HG02884 (cell line): ENCODE measurements at regions not wholly inside any gene's neighbourhood (a gene's known extent, or its start where the extent isn't known, plus 50 kb on each side); places are given as distances from the start of the nearest gene placed in this dataset.

Source experiments
- ATAC-seq: cut with Tn5 transposase; IDR thresholded peaks from one replicate; pipeline ENCODE4 v1.9.1; 2021; ENCODE audit warnings: mild to moderate bottlenecking, moderate library complexity; ENCODE audit not compliant: unreplicated experiment

DNA sequence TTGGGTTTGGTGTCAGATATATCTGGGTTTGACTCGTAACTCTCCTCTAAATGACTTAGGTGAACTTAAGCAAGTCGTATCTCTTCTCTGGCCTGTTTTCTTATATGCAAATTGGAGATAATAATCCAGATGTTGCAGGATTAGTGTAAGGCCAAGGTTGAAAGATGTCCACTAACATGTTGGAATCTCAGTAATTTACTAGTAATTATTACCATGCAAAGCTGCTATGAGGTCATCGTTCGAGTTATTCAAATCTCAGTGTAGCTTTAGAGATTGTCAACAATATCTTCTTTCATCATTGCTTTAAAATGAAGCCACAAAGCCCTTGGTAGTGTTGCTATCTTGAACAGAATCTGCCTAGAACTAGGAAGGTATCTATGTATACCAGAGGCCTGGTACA is 437.7 kb upstream of the KLF4 start:
- no peak for ATAC-seq

DNA sequence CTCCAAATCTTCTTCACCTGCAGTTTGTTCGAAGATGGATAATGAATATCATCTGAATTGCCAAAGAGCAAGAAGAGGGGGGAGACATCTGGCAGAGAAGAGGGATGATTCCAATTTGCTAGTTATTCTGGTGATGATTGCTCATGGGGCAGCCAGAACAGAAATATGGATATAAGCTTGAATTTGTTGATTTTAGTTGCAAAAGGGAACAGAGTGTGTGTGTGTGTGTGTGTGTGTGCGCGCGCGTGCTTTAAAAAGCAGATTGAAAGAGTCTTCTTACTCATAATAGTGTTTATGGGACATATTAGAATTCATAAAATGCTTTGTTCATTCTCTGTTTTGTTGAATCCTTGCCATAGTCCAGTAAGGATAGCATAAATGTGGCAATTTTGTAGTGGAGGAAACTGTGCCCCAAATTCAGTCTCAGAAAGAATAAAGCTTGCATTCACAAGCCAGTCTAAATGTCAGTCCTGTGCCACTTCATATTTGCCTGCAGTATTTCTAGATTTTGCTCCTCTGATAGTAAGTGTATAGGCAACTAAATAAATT is 436.3 kb upstream of the KLF4 start:
- no peak for ATAC-seq

GRCh38 chr9:107922260-107922659 is 432.7 kb upstream of the KLF4 start:
- ATAC-seq = no peak

- no peak for ATAC-seq
Measured at GRCh38 chr9:107919263-107919662, 429.7 kb upstream of the KLF4 start.

- ATAC-seq = no peak
Measured at GRCh38 chr9:107918749-107919148, 429.2 kb upstream of the KLF4 start.

- ATAC-seq = no peak
Measured at GRCh38 chr9:107914151-107914550, 424.6 kb upstream of the KLF4 start.

DNA sequence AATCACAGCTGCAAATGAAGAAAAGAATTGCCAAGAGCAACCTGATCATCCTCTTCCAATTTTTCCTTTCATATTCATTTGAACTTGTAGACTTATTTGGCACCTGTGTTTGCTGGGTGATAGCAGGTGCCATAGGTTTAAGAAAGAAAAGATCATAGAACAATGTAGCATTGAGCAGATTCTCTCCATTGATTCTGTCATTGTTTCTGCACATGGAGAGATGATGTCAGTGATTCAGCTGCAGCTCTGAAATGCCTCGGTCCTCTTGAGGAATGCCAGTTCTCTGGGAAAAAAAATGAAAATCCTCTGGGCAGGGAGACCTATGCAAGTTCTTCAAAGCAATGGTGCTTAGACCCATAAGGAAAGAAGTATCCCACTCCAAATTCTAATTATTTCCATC is 418.1 kb upstream of the KLF4 start:
- no peak for ATAC-seq

DNA sequence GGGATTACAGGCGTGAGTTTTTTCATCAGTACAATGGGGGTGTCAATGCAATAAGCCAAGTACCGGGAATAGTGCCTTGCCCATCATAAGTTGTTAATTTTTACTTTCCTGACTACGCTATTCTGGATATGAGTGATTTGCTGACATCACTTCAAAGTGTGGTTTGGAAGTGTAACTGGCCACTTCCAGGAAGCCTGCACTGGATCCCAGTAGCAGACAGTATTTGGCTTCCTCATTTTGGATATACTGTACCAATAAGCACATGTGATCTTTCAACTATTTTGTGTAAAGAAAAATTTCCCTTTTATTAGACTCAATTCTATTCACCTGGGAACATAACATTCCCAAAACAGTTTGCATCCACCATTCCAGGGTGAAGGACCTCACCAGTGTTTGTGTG is 417.7 kb upstream of the KLF4 start:
- ATAC-seq = no peak

DNA sequence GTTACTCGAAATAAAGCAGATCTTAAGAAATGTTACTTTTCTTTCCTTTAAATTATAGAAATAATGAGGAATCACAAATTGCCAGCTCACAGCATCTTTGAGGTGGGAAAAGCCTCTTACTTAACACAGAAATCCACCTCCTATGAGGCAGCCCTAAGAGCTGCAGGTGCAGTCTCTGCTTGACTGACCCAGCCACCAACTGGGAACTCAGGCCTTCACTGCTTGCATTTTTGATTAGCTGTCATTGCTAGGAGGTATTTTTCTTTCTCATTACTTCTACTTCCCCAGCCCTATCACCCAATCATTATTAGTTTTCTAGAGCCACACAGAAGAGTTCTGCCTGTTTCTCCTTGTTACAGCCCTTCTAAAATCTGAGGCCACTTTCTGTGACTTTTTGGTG is 416.5 kb upstream of the KLF4 start:
- ATAC-seq = no peak

DNA sequence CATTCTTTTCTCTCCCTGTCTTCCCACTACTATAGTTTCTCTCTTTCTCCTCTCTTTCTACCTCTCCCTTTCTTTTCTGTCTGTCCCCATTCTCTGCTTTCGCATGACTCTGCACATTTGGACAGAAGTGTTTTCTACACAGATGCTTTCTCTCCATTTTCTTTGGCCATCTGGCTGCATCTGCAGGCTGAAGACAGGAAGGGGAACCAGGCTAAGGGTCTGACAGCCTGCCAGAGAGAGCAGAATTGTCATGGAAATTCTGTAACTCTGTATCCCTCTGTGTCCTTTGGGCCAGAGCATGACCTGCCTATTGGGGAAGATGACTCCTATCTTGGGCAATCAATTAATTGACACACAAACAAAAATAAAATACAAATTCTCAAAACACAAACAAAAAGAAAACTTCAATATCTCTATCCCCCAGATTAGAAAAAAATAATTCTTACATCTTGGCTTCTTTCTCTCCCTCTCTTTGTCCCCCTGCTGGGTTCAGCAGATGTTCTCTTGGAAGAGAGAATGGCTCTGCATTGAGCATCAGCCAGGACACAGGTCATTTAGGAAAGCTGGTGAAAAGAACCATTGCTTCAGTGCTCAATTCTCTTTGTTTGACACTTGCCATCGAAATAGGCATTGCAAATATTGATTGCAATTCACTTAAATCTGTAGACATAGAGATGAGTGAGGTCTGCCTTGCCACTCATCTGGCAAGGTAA is 415.9 kb upstream of the KLF4 start:
- ATAC-seq = no peak

- no peak for ATAC-seq
Measured at GRCh38 chr9:107899961-107900330, 410.4 kb upstream of the KLF4 start.

DNA sequence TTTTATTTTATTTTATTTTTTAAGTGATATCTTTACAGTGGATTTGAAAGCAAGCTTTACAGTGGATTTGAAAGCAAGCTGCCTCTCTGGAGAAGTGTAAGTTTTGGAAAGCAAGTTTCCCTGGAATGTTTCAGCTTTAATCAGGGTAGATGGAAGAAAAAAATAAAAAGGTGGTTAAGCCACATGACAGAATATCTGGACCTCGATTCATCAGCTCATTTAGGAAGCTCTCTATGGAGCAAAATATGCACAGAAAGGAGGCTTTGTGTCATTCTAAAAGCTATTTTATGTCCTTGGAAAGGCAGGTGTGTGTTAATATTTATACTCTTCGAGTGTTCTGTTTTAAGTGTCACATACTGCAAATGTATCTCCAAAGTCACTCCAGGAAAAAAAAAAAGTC is 409.2 kb upstream of the KLF4 start:
- no peak for ATAC-seq

GRCh38 chr9:107896544-107896943 is 407.0 kb upstream of the KLF4 start:
- ATAC-seq = no peak

- no peak for ATAC-seq
Measured at GRCh38 chr9:107895501-107896001, 406.0 kb upstream of the KLF4 start.

DNA sequence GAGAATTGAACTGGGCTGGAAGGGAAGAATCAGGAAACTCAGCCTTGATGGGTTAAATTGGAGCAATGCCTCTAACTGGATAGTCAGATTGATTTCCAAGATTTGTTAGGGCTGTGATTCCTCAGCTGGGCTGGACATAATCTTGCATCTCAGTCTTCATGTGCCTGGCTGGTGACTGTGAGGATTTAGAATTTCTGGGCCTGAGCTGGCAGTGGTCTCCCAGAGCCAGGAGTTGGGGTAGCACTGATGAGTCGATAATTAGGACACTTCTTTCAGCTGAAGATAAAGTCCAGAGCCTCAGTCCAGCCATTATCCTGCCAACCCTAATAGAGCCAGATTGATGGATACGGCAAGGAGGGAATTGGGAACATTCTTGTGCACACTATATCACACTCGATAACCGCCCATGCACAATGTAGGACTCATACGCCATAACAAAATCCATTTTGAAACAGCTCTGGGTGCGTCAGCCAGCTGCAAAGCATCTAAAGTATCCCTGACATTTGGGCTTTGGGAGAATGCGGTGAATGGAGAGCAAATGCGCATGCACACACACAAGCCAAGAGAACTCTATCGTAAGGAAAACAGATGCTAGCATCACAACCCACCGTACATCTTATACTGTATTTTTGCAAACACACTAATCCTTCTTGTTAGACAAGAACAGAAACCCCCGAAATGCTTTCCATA is 405.1 kb upstream of the KLF4 start:
- ATAC-seq = no peak

DNA sequence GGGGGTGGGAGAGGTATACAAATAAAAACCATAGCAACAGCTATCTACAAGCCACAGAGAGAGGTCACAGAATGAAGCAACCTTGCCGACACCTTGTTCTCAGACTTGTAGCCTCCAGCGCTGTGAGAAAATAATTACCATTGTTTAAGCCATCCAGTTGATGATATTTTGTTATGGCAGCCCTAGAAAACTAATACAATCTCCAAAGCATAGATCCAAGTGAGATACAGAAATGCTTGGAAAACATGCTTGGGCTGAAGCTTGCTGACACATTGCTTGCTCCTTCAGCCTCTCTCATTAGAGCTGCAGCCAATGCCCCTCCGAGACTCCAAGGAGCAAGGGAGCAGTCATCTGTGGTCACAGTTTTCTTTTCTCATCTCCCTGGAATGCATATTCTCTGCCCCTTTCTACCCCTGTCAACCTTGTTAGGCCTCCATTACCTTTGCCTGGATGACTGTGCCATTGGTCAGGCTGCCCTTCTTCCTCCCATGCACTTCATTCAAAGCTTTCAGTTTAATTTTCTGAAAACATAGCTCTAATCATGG is 401.4 kb upstream of the KLF4 start:
- ATAC-seq = no peak

DNA sequence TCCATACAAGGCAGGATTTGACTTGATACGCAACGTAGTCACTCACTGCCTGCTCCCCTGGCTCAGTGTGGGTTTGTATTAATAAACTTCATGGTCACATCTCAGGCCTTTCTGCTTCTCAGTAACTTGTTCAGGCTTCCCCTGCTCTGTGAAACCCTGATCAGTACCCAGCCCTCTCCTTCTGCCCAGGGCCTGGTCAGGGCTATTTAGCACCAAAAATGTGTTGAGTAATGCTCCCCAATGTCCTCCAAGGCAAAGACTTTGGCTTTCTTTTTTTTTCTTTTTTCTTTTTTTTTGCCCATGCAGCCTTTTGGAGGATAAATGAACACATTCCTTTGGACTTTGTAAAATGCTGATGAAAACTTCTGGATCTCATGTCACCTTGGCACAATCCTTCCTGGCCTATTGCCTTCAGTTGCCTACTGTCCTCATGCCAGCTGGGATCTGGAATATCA is 399.2 kb upstream of the KLF4 start:
- ATAC-seq = no peak

DNA sequence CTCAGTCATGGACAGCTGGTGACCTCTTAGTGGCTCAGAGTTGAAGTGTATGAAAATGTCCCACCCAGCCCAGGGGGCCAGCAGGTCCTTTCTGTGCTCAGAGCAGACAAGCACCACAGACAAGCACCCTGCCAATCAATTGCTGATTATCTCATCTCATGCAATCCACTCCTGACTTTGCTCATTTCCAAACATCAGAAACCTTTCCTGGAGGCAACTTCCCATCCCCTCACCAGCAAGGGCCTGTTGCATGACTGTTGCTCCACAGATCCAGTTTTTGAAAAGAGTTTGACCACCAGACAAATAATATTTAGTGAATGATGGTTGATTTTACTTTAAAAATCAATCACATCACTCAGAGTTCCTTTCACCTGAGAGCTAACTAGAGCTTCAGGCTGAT is 397.3 kb upstream of the KLF4 start:
- no peak for ATAC-seq

GRCh38 chr9:107883496-107884124 is 394.0 kb upstream of the KLF4 start:
- peak; percentile 94 for ATAC-seq

GRCh38 chr9:107881626-107882300 is 392.2 kb upstream of the KLF4 start:
- ATAC-seq = no peak

- no peak for ATAC-seq
Measured at GRCh38 chr9:107878462-107878861, 388.9 kb upstream of the KLF4 start.
